IPS DF 4.7 (cell line): ENCODE measurements at regions not wholly inside any gene's neighbourhood (a gene's known extent, or its start where the extent isn't known, plus 50 kb on each side); places are given as distances from the start of the nearest gene placed in this dataset.
"Not testable (repeated sequence)": the region's sequence is repeated elsewhere in the genome, so short reads cannot be mapped to it uniquely, and the experiment has no call there.

ENCODE experiments used
- DNase-seq: peaks from one replicate; pipeline ENCODE4 v3.0.0-alpha.2; 2013; ENCODE audit warnings: low spot score; ENCODE audit errors: extremely low read depth

DNA sequence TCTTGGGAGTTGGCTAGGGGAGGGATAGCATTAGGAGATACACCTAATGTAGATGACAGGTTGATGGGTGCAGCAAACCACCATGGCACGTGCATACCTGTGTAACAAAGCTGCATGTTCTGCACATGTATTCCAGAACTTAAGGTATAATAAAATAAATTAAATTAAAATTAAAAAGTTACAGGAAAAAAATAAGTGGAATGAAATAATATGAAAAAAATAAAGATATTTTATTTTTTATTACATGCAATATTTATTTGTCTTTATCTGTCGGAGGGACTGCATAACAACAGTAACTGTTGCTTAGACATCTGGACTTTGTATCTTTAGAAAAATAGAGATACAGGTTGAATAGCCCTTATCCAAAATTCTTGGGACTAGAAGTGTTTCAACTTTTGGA is 597.4 kb upstream of the CCDC179 start:
- no peak for DNase-seq

DNA sequence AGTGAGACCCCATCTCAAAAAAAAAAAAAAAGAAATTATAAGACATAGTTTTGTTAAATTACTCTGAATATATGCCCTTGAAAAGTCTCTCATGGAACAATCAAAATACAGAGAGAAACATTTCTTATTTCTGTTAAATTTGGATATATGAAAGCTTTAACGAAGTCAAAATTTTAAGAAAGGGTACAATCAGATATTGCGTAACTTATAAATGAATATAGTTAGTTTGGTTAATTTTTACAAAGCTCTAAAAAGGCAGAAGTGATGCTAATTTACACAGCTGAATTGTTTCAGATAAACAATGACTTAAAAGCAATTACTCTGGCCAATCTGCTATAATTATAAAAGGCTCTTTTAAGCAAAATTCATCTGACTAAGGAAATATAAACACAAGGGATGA is 611.6 kb upstream of the CCDC179 start:
- DNase-seq, result no peak

DNA sequence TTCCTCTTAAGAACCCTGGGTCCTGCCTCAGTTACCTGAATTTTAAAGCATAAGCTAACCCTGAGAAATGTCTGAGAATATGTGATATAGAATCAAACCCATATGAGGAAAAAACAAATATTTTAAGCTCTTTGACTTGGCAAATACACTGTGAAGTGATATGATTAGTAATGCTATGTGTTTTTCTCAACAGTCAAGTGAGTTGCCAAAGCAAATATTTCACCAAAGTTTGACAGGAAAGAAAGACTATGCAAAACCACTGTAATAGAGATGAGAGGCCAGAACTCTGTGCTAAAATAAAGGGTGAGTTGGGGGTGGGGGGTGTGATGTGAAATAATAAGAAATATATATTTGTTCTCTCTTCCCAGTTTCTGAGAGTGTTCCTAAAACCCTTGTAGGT is 613.5 kb upstream of the CCDC179 start:
- DNase-seq, result no peak

DNA sequence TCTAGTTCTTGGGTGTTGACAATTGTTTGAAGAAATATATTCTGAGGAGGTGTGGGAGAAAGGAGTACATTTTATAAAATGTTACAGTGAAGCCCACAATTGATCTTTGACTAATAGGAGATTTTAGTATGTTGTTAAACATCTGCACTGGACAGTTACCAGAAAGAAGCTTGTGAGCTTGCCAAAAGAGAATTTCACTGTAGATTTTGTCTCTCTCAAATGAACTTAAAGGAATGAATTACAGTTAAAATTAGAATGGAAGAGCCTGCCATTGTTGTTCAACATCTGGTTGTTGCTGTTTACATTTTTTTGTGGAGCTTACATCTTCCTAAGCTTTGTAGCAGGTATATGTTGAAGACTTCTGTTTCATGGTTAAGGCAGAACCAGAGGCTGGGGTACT is 620.5 kb upstream of the CCDC179 start:
- DNase-seq, result no peak

DNA sequence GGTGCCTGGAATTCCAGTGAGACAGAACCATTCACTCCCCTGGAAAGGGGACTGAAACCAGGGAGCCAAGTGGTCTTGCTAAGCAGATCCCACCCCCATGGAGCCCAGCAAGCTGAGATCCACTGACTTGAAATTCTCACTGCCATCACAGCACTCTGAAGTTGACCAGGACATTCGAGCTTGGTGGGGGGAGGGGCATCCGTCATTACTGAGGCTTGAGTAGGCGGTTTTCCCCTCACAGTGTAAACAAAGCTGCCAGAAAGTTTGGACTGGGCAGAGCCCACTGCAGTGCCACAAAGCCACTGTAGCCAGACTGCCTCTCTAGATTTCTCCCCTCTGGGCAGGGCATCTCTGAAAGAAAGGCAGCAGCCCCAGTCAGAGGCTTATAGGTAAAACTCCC is 623.9 kb upstream of the CCDC179 start:
- not testable (repeated sequence) for DNase-seq

DNA sequence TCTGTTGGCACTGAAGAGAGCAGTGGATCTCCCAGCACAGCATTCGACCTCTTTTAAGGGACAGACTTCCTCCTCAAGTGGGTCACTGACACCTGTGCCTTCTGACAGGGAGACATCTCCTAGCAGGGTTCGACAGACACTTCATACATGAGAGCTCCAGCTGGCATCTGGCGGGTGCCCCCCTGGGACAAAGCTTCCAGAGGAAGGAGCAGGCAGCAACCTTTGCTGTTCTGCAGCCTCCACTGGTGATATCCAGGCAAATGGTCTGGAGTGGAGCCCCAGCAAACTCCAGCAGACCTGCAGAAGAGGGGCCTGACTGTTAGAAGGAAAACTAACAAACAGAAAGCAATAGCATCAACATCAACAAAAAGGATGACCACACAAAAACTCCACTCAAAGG is 624.3 kb upstream of the CCDC179 start:
- DNase-seq, result not testable (repeated sequence)

DNA sequence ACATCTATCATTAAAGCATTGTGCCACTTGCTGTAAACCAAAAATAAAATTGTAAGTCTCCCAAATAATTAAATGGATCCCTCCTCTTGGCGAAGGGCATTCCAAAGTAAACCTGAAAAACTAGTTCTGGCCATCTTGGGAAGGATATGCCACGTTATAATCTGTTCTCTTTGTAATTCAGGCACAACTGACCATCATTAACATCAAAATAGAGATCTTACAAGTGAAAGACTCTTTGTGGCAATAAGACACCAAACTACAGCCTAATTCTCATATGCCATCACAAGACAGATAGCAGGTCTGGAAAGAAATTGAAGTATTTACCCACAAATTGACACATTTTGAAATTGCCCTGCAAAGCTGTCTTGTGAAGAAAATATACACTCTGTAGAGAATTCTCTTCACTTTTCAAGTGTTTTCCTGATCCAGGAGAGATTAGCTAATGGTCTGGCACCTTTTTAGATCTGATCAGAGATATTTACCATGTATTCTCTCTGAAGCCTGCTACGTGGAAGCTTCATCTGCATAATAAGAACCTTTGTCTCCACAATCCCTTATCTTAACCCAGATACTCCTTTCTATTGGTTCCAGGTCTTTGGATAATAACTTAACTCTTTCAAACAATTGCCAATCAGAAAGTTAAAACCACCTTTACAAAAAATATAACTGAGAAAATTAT is 630.4 kb upstream of the CCDC179 start:
- DNase-seq, result no peak

DNA sequence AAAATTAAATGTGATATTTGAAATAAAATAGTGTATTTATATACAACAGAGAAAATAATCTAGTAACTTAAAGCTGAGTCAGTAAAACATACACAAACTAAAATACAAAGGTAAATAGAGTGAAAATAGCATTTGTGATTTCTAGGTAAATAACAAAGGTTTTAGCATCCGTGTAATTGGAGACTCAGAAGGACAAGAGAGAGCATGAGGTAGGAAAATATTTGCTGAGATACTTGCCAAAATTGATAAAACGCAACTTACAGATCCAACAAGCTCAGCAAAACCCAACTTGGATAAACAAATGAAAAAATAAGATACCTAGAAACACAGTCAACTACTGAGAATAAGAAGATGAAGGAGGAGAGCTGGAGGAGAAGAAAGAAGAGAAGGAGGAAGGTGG is 634.7 kb upstream of the CCDC179 start:
- no peak for DNase-seq

DNA sequence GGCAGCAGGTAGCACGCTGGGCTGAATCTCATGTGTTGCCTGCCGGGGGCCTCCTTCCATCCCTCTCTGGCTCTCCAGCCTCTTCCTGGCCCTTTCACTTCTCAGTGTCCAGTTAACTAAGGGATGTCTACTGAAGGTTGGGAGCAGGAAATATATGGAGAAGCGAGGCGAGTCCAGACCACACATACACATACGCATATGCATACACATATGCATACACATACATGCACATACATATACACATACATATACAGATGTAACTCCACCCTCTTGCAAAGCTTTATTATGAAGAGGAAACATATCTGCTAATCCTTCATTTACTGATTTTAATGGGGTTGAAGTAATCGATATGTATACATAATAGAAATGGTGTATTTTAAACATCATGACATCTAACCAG is 636.1 kb upstream of the CCDC179 start:
- DNase-seq, result no peak

DNA sequence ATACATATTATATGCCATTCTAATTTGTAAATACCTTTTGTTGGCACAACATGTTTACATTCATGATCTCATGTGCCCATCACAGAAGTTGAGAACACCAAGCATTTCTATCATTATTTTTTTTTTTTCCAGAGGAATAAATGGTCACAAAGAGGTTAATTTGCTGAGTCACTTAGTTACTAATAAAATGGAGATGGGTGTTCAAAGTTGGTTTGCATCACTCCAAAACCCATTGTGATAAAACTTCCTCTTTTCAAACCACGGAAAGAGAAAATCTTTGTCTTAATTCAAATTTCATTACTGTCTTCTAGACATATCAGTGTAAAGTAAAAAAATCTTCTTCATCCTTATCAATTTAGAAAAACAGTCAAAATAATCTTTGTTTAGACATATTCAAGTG is 636.8 kb upstream of the CCDC179 start:
- no peak for DNase-seq

DNA sequence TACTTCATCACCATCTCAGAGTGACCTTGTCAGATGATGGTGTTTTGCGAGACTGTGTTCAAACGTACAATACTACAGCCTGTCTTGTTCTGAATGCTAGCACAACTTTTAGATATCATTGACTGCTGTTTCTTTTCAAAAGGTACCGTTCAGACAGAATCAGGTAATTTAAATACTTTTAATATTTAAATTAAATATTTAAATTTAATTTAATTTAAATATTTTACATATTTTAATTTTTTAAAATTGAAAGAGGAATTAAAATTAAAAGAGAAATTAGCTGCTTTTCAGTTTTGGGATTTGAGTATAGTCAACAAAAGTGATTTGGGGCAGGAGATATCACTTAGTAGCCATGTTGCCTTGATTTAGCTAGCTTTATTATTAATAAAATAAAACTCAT is 642.1 kb upstream of the CCDC179 start:
- DNase-seq, result no peak

DNA sequence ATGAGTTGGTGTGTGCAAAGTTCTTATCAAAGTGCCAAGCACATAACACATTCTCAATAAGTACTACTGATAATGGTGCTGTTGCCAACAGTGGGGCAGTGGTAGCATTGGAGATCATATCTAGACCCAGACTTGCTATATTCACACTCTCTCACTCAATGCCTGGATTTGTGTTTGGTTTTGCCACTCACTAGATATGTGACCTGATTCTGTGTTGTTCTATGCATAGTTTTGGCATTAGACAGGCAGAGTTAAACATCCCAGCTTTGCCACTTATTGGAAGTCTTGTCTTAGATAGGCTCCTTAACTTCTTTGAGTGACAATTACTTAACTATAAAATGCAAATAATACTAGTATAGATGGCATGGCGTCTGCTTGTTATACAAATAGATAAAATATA is 642.6 kb upstream of the CCDC179 start:
- no peak for DNase-seq

DNA sequence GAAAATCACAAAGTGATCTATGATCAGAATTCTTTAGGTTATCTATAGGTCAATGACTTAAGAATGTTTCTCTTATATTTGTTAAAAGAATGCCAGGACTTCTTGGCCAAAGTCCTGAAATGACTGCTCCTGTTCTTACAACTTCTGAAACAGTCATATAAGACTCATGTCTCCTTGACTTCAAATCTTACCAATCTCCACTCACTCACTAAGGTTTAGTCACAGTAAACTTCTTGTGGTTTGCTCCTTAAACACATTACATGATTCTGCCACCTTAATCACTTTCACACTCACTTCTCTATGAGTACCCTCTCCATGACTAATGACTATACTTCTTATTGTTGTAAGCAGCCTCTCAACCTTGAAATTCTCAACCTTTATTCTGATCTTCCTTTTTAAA is 648.7 kb upstream of the CCDC179 start:
- DNase-seq, result no peak

DNA sequence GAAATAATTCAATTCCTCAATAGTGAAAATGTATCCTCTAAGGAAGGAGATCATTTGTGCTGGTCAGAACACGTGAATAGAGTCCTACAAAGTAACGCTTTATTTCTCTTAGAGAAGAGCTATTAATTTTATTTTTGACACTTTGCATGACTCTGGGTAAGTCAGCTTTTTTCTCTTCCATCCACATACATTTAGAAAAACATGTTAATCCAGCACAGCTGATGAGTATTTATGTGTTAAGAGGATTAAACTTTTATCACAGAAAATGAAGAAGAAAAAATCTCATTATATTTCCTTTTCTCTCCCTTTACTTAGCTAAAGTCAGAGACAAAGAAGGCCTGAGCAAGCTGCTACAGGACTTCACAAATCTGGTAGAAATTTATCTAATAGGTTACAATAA is 649.5 kb upstream of the CCDC179 start:
- no peak for DNase-seq

DNA sequence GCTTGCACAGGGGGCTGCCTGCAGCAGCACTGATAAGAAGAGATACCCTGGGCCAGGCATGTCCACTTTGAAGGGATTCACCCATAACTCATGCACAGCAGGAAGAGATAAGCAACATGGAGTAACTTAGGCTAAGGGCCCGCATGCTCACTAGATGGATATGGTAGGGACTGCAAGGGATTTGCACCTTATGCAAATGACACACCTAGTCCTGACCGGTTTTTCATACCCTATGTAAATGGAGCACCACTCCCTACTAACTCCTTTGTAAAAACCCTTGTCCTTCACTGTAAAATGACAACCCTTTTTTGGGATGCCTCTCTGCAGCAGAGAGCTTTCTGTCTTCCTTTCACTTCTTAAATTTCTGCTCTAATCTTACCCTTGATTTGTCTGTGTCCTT is 658.9 kb upstream of the CCDC179 start:
- no peak for DNase-seq

DNA sequence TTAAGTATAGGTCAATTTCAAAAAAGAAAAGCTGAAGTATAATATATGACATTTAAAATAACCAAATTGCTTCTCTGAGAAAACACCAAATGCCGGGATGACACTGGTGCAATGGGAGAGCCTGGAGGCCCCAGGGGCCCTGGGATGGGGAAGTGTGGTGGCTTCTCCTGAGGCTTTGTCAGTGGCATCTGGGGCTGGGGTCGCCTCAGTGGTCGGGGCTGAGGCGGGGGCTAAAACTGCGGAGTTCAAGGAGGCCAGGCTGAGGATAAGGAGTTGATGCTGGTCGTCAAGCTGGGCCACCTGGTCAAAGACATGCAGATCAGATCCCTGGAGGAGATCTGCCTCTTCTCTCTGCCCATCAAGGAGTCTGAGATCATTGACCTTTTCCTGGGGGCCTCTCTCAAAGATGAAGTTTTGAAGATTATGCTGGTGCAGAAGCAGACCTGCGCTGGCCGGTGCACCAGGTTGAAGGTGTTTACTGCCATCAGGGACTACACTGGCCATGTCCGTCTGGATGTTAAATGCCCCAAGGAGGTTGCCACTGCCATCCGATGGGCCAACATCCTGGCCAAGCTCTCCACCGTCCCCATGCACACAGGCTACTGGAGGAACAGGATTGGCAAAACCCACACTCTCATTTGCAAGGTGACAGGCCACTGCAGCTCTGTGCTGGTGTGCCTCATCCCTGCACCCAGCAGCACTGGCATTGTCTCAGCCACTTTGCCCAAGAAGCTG is 660.1 kb upstream of the CCDC179 start:
- no peak for DNase-seq

DNA sequence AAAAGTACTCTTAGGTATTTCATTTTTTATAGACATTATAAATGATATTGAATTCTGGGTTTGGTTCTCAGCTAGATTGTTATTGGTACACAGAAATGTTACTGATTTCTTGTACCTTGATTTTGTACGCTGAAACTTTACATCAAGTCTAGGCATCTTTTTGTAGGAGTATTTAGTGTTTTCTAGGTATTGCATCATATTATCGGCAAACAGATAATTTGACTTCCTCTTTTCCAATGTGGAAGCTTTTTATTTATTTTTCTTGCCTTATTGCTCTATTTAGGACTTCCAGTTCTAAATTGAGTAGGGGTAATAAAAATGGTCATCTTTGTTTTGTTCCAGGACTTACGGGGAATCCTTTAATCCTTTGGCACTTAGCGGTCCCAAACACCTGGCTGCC is 676.6 kb upstream of the CCDC179 start:
- no peak for DNase-seq

DNA sequence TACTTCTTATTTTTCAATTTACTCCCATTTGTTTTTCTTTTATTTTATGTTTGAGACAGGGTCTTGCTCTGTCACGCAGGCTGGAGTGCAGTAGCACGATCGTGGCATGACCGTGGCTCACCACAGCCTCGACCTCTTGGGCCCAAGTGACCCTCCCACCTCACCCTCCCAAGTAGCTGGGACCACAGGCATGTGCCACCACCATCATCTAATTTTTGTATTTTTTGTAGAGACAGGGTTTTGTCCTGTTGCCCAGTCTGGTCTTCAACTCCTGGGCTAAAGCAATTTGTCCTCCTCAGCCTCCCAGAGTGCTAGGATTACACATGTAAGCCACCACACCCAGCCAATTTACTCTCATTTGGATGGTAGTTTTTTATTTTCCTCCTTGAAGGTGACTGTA is 679.3 kb upstream of the CCDC179 start:
- no peak for DNase-seq

DNA sequence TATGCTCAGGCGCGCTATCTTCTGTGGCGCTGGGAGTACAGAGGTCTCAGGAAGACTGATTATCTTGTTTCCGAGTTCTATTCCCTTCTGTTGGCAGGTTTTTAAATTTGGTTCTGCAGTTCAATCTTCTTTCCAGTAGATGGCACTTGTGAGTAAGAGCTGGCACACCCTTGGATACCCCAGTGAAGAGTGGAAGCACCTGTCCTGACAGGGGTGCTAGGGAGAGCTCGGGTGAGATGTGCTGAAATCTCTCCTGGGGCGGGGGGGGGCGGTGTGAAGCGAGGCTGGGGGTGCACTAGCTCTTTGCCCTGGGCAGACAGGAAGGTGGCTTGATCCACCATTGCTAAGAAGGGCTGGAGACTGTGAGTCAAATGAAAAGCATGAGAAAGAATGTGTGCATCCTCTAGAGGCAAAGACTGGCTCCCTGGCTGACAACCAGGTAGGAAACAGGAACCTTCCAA is 679.9 kb upstream of the CCDC179 start:
- DNase-seq, result peak; percentile 60

DNA sequence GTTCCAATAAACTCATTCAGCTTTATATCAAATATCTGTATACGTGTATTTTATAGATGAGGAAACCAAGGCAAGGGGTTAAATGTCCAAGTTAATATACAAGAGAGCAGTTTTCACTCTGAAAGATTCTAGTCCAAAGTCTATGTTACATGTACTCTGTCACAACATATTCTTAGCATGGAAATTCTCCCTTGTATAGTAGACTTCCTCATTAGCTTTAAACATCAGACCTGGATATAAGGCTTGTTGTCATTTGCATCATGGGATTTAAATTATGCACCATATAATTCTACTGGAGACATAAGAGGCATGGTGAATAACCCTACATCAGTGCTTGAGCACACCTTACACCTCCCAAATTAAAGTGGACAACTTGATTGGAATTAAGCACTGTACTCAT is 681.9 kb upstream of the CCDC179 start:
- no peak for DNase-seq

DNA sequence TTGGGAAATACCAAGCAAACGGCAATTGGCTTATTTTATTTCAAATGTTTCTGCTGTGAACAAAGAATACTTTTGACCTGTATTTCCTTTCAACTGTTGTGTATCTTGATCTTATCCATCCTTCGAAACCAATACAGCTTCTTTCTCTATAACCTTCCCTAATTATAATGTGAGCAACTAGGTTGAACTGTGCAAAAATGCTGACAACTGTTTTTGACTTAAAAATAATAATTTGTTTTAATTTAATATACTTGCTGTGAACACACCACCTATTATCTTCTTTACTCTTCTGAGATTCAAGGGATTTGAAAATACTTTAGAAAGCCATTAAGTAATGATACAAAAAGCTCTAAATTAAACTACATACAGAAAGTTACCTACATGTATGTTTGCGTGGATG is 682.5 kb upstream of the CCDC179 start:
- DNase-seq, result no peak

DNA sequence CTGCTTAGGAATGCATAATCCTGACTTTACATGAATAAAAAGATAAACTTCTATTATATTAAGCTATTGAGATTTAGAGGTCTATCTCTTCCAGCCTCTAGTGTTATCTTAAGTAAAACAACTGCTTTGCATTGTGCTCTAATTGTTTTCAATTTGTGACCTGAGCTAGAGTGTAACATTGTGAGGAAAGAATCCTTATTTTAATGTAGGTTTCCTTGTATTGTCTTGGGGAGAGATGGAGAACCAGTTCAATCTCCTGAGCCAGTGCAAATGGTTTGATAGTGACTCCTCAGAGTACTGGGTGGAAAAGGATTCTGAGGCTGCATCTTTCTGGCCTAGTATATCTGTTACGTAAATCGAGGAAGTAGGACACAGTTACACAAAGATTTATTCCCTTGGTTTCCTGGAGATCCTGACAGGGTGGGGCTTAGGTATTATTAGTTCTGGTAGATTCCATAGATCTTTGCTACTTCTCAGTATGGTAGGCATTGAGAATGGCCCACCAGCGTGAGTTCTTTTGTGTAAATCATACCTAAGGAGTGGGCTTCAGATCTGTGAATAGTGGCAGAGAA is 683.5 kb upstream of the CCDC179 start:
- no peak for DNase-seq

DNA sequence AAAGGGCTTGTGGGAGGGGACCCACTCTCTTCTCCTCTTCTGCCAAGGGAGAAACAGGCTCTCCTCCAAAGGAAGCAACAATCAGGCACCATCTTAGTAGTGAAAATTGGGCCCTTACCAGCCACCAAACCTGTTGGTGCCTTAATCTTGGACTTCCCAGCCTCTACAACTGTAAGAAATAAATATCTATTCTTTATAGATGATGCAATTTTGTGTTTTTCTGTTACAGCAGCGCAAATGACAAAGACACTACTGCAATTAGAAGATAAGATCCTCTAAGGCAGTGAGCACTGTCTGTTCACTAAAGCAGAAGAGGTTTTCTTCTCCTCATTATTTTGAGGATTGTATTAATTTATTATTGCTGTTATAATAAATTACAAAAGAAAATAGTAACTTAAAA is 691.4 kb upstream of the CCDC179 start:
- no peak for DNase-seq
